Spleen (tissue), 7 donors: ENCODE measurements at regions not wholly inside any gene's neighbourhood (a gene's known extent, or its start where the extent isn't known, plus 50 kb on each side); places are given as distances from the start of the nearest gene placed in this dataset.

Experiments used
- POLR2A ChIP-seq, 3 donors: fragments of 450-650 bp; IDR thresholded peaks; one replicate each; pipeline ENCODE4 v1.5.1; 2017; ENCODE audit warnings: antibody characterized with exemption in 3 of 3, mild to moderate bottlenecking in 1 of 3
- POLR2AphosphoS5 ChIP-seq, 3 donors: sonication (generic); formaldehyde crosslinking; IDR thresholded peaks; one replicate each; pipeline ENCODE4 v1.5.1; 2017; ENCODE audit warnings: antibody characterized with exemption in 3 of 3
- TF ChIP-seq, protein P1 (sequence below), 11 experiments: fragments of 200-600 bp in 7 of 11; fragments of 450-650 bp in 4 of 11; sonication (generic) in 4 of 11; IDR thresholded peaks in 8 of 11; conservative IDR thresholded peaks in 3 of 11; 1 replicate in 7 of 11; 2 replicates in 4 of 11; pipeline versions ENCODE4 v1.4.0 to v1.8.0; 2016 to 2021; ENCODE audit warnings: antibody characterized with exemption in 11 of 11, inconsistent platforms in 4 of 11, mild to moderate bottlenecking in 1 of 11
- donor health status: DM: no; HTN: no; CAD: no; lungs with moderate emphysema.
- donor health status: DM: no; HTN: no; CAD: no.
- donor health status: DM: no; HTN: no; CAD: no.

DNA sequence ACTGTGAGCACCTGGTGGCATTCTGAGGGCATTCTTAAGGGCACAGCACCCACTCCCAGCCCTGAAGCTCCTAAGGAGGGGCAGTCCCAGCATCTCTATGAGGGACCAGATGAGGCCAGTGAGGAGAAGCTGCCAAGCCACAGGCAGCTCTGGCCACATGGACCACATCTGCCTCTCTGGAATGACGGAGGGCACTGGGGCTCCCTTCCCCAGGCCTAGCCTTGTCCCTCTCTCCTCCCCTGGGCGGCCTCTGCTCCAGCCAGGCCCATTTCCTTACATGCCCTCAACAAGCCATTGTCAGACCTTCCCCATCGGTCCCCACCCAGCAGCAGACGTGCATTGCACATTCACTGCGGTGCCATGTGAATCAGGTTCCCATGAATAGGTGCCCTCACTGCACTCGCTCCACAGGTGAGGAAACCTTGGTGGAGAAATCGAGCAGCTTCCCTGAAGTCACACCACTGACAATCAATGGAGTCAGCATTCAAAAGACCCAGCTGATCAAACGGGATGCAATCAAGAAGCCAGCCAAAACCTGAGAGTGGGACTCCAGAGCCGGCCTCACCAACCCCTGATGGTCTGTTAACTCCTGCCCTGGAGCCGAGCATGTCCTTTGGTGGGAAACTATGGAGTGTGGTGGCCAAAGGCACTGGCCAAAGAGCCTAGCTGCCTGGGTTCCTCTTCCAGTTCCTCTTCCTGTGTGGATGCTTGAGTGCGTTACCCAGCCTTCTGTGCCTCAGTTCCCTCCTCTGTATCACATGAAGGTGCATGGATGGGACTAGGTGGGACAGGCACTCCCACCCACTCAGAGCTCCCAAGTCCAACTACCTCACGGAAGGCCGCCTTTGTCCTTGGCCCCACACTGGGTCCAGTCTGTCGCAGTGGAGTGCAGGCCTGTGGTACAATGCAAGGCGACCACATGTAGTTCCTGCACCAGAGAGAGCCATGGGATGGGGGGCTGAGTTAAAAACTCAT, 147.3 kb downstream of the ZFP36L2 start:
- TF ChIP-seq, protein P1, sequence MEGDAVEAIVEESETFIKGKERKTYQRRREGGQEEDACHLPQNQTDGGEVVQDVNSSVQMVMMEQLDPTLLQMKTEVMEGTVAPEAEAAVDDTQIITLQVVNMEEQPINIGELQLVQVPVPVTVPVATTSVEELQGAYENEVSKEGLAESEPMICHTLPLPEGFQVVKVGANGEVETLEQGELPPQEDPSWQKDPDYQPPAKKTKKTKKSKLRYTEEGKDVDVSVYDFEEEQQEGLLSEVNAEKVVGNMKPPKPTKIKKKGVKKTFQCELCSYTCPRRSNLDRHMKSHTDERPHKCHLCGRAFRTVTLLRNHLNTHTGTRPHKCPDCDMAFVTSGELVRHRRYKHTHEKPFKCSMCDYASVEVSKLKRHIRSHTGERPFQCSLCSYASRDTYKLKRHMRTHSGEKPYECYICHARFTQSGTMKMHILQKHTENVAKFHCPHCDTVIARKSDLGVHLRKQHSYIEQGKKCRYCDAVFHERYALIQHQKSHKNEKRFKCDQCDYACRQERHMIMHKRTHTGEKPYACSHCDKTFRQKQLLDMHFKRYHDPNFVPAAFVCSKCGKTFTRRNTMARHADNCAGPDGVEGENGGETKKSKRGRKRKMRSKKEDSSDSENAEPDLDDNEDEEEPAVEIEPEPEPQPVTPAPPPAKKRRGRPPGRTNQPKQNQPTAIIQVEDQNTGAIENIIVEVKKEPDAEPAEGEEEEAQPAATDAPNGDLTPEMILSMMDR (IDR thresholded peaks at IDR 0.05 in 8 of 11, conservative IDR thresholded peaks at IDR 0.05 in 3 of 11), result no peak
- TF ChIP-seq POLR2AphosphoS5 (IDR thresholded peaks at IDR 0.05) (no peak), POLR2A (IDR thresholded peaks at IDR 0.05) (no peak)
